DMS53 treated with DMSO at 0.1 percent for 48 hours (cell line): ENCODE measurements at regions not wholly inside any gene's neighbourhood (a gene's known extent, or its start where the extent isn't known, plus 50 kb on each side); places are given as distances from the start of the nearest gene placed in this dataset.

Experiments used
- DNase-seq: peaks from one replicate; lab custom pipeline; 2025; ENCODE audit not compliant: unreplicated experiment; lab: John Stamatoyannopoulos, UW

GRCh38 chr2:129857200-129857599, 122.3 kb upstream of the RAB6C start:
- no peak for DNase-seq

GRCh38 chr2:129859175-129859574, 120.3 kb upstream of the RAB6C start:
- DNase-seq, result no peak

GRCh38 chr2:129860088-129860487, 119.4 kb upstream of the RAB6C start:
- DNase-seq, result no peak

GRCh38 chr2:129861666-129862288, 117.7 kb upstream of the RAB6C start:
- DNase-seq, result no peak

- DNase-seq, result no peak
Measured at GRCh38 chr2:129862668-129863067, 116.8 kb upstream of the RAB6C start.

GRCh38 chr2:129863350-129863749, 116.1 kb upstream of the RAB6C start:
- no peak for DNase-seq

GRCh38 chr2:129864719-129865118, 114.7 kb upstream of the RAB6C start:
- no peak for DNase-seq

- no peak for DNase-seq
Measured at GRCh38 chr2:129865976-129866375, 113.5 kb upstream of the RAB6C start.

GRCh38 chr2:129866391-129866790, 113.1 kb upstream of the RAB6C start:
- no peak for DNase-seq

- no peak for DNase-seq
Measured at GRCh38 chr2:129868151-129868550, 111.3 kb upstream of the RAB6C start.

GRCh38 chr2:129870685-129871241, 108.7 kb upstream of the RAB6C start:
- no peak for DNase-seq

- no peak for DNase-seq
Measured at GRCh38 chr2:129872446-129872845, 107.0 kb upstream of the RAB6C start.

- no peak for DNase-seq
Measured at GRCh38 chr2:129876541-129876940, 102.9 kb upstream of the RAB6C start.

GRCh38 chr2:129877289-129877741, 102.2 kb upstream of the RAB6C start:
- peak; percentile 23 for DNase-seq

GRCh38 chr2:129877795-129878775, 101.4 kb upstream of the RAB6C start:
- DNase-seq, result peak; percentile 9

GRCh38 chr2:129879614-129880180, 99.8 kb upstream of the RAB6C start:
- no peak for DNase-seq

- no peak for DNase-seq
Measured at GRCh38 chr2:129880309-129880708, 99.2 kb upstream of the RAB6C start.

- no peak for DNase-seq
Measured at GRCh38 chr2:129880971-129881370, 98.5 kb upstream of the RAB6C start.

- no peak for DNase-seq
Measured at GRCh38 chr2:129881786-129882396, 97.6 kb upstream of the RAB6C start.

- no peak for DNase-seq
Measured at GRCh38 chr2:129882476-129882875, 97.0 kb upstream of the RAB6C start.

- DNase-seq, result no peak
Measured at GRCh38 chr2:129883121-129883520, 96.3 kb upstream of the RAB6C start.
